NCI-H82 (cell line): ENCODE measurements at regions not wholly inside any gene's neighbourhood (a gene's known extent, or its start where the extent isn't known, plus 50 kb on each side); places are given as distances from the start of the nearest gene placed in this dataset.
"Not testable (repeated sequence)": the region's sequence is repeated elsewhere in the genome, so short reads cannot be mapped to it uniquely, and the experiment has no call there.

Experiments
- DNase-seq: peaks from one replicate; lab custom pipeline; 2025; lab: John Stamatoyannopoulos, UW

GRCh38 chr18:76720683-76721082, 101.7 kb upstream of the ZNF236 start:
- no peak for DNase-seq

DNA sequence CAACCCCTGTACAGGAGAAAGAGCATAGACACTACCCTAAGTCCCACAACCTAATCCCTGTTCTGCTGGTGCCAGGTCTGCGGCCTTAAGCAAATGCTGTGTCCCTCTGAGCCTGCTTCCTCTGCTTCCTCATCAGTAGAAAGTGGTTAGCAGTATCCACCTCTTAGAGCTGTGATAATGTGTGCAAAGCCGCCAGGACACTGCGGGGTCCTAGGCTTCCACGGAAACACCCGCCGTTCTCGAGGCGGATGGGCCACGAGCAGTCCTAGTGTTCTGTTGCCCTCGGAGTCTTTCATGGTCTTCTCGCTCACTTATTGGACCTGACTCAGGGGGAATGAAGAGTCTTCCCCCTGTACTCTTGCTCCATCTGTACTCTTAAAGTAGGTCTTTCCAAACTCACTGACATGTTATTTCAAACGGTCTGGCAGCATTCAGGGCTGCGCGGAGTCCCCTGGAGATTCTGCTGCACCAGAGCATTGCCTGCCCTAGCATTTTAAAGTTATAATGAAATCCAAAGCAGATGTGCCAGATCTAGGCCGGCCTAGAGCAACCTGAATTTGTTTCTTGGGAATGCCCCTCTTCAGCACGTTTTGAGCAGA, 107.2 kb upstream of the ZNF236 start:
- DNase-seq: no peak

DNA sequence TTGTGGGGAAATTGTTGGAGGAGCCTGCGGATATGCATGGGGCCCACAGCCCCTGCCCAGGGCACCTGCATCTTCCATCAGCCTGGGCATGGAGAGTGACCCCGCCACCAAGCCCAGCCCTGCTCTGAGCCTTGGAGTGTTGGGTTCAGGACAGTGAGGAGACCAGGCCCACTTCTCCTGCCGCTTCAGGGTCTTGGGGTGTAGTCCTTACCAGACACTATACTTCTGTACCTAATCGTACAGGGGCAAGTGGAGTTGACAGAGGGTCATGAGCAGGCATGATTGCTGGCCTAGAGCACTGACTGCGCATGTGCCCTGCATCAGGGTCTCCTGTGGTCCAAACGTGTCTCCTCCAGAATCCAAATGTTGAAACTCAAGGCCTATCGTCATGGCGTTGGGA, 108.9 kb upstream of the ZNF236 start:
- no peak for DNase-seq

DNA sequence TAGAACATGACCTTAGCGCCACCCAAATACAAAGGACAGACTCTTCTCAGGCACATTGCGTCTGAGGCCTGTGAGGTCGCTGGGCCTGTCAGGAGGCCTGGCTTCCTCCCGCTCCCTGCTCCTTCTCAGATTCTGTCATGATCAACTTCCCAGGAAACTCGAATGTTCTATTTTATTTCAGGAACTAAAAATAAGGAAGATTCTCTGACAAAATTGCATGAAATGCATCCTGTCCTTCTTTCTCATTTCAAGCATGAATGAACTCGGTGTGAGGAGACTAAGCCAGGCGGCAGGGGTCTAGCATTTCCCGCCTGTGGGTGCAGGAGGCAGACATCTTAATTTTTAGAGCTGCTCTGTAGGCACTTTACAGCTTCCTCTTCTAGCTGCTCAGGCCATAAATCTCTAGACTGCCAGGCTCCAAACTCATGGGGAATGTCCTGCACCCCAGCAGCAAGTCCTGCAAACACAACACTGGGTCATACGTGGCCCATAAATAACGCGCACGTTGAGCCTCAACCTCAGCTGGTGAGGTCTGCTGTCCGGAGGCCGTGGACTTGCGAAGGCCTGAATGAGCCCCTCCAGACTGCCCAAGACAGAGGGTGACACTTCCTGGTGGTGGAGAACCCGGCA, 109.7 kb upstream of the ZNF236 start:
- DNase-seq: no peak

- no peak for DNase-seq
These were observed 111.5 kb upstream of the ZNF236 start for GRCh38 chr18:76710646-76711520.

DNA sequence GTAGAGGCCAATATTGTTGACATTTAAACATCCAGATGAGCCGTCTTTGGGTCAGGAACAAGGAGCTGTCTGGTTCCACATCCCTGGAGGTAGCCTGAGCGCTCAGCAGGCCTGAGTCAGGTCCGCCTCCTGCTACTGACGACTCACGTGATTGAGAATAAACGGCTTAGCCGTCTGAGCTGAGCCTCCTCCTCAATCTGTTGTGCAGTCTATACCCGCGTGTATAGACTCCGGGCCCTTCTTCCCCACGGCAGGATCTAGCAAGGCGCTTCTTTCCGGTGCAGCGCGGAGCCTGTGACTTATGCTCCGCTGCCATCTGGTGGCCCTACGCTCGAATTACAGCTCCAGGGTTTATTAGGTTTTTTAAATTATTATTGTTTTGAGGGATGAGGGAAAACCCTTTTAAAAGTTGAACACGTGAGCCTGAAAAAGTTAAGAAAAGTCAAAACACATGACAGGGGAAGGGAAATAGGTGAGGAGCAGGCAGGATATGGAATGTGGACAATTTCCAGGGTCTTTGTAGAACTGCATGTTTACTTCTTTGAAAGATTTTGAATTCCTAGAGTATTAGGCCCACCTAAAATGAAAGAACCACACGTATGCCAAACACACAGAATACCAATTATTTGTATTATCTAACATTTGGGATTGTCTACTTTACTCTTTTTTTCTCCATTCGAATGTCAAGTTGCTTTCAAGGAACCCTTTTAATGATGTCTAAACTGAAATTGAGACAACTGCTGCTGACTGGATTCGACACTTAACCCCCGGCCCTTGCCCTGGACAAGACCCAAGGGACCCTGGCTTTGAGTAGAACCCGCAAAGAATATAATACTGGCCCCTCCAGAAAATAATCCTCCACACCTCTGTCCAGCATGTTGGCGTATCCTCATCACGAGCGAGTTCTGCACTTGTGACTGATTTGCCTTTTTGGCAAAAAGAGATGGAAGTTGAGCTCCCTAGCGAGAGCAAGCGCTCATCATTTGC, 112.4 kb upstream of the ZNF236 start:
- peak; percentile 92 for DNase-seq

DNA sequence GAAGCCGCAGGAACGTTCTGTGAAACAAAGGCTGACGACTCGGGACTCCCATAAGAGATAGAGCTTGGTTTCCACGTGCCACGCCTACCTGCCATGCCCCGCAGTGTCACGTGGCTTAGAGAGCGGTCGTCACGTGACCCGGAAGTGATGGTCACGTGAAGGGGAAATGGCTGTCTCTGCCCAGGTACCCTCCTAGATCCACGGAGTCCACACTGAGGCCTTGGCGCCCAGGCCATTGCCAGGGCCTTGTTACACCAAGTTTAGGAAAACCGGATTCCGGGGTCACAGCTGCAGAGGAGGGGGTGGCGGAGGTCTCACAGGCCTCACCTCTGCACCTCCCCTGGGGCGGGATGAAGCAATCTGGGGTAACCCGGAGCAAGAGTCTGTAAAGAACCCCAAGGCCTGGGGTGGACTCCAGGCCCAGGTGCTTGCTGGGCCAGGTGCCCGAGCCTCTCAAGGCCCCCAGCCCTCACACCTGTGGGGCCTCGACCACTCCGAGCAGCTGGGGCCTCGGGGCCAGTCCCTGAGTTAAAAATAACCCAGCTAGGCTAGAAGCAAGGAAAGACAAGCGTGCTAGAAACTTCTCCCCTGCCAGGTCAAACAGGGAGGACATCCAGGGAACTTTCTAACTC, 113.5 kb upstream of the ZNF236 start:
- no peak for DNase-seq

- DNase-seq: no peak
These were observed 114.2 kb upstream of the ZNF236 start for GRCh38 chr18:76708071-76708721.

GRCh38 chr18:76707534-76707933, 114.8 kb upstream of the ZNF236 start:
- DNase-seq: no peak

- DNase-seq: not testable (repeated sequence)
These were observed 117.8 kb upstream of the ZNF236 start for GRCh38 chr18:76704589-76704988.

GRCh38 chr18:76699923-76700322, 122.4 kb upstream of the ZNF236 start:
- DNase-seq: no peak

GRCh38 chr18:76697441-76697901, 124.9 kb upstream of the ZNF236 start:
- no peak for DNase-seq

DNA sequence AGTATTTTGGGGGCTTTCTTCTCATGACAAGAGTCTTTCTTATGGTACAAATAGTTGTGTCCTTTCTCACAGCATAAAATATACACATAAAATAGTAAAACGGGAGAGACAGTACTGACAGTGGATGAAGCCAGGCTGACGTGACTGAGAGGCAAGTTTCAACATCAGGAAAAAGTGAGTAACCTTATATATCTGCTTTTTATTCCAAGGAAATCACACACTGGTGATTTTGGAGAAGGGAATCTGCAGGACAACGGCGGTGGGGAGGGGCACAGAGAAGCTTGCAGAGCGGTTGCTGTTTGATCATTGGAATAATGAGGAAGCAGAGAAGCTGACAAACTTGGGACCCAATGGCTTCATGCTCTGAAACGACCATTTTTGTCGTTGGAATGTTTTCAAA, 130.6 kb upstream of the ZNF236 start:
- DNase-seq: no peak

DNA sequence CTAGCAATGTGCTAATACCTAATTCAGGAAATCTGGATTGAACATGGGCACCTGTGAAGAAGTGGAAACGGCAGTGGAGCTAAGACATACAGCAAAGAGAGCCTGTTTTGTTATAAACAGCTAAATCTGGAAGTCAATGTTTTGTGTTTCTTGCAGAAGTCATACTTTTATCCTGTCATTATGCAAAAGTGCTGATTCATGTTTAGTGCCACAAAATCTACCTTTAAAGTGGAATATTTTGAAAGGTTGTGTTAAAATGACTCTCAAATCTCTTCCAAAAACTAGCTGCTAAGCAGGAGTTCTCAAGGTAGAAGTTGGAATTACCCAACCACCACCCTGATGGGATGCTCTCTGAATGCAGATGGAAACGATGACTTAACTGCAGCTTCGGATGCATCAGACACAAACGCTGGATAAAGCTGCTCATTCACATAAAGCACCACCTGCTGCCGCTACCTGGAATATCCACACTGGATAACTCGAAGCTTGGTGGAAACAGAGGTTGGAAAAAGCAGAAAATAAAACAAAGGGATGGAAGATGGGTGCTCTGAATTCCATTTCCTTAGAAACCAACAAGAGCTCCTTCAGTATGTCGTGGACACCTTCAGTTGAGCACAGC, 132.6 kb upstream of the ZNF236 start:
- peak; percentile 19 for DNase-seq

GRCh38 chr18:76688724-76689472, 133.5 kb upstream of the ZNF236 start:
- peak; percentile 8 for DNase-seq

GRCh38 chr18:76687304-76687962, 134.9 kb upstream of the ZNF236 start:
- DNase-seq: no peak

DNA sequence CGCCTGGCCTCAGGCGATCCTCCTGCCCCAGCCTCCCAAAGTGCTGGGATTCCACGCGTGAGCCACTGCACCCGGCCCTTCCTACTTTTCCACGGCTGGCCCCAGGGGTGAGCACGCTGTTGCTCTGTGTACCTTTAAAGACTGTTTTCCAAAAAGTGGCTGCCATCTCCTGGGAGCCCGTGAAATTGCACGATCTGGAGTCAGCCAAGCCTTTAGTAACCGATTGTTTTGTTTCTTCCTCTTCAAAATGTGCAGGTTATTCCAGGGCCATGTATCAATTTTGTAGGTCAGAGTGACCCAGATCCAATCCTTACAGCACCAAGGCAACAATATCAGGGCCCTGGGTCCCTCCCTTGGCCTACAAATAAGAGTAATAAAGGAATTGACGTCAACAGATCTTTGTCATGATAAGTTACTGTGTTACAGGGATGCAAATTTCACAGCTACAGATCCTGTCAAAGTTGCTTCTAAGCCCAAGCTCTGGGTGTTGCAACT, 135.6 kb upstream of the ZNF236 start:
- peak; percentile 74 for DNase-seq

- no peak for DNase-seq
These were observed 136.5 kb upstream of the ZNF236 start for GRCh38 chr18:76685860-76686259.

GRCh38 chr18:76685402-76685801, 137.0 kb upstream of the ZNF236 start:
- DNase-seq: no peak
